Testis (tissue), 2 donors: ENCODE measurements at regions not wholly inside any gene's neighbourhood (a gene's known extent, or its start where the extent isn't known, plus 50 kb on each side); places are given as distances from the start of the nearest gene placed in this dataset.

Experiments used
- POLR2A ChIP-seq: fragments of 450-650 bp; IDR thresholded peaks from one replicate; pipeline ENCODE4 v1.6.1; 2017; ENCODE audit warnings: antibody characterized with exemption, mild to moderate bottlenecking, moderate library complexity
- TF ChIP-seq, protein P1 (sequence below), 3 experiments: fragments of 450-650 bp in 2 of 3; fragments of 200-600 bp in 1 of 3; sonication (generic) in 1 of 3; IDR thresholded peaks; one replicate each; pipeline ENCODE4 v1.5.1; 2016 to 2019; ENCODE audit warnings: antibody characterized with exemption in 3 of 3, mild to moderate bottlenecking in 2 of 3, moderate library complexity in 1 of 3

DNA sequence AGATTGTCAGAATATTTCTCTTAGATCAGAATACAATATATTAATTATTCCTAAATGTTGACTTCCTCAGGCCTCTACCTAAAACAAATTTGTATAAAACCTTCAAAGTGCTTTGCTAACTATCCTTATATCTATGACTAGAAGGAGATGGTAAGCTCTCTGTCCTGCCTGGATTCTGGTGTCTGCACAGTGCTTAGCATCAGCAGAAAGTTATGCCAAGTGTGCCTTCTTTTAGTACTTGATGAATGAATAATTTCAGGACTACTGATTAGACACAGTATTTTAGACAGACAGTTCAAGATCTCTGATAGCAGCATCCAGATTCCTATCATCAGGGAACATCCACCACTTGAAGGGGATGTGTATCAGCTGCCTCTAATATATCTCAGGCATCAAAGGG, 242.4 kb upstream of the TLL1 start:
- no peak for TF ChIP-seq POLR2A
- TF ChIP-seq, protein P1, sequence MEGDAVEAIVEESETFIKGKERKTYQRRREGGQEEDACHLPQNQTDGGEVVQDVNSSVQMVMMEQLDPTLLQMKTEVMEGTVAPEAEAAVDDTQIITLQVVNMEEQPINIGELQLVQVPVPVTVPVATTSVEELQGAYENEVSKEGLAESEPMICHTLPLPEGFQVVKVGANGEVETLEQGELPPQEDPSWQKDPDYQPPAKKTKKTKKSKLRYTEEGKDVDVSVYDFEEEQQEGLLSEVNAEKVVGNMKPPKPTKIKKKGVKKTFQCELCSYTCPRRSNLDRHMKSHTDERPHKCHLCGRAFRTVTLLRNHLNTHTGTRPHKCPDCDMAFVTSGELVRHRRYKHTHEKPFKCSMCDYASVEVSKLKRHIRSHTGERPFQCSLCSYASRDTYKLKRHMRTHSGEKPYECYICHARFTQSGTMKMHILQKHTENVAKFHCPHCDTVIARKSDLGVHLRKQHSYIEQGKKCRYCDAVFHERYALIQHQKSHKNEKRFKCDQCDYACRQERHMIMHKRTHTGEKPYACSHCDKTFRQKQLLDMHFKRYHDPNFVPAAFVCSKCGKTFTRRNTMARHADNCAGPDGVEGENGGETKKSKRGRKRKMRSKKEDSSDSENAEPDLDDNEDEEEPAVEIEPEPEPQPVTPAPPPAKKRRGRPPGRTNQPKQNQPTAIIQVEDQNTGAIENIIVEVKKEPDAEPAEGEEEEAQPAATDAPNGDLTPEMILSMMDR (IDR thresholded peaks at IDR 0.05), result no peak
